Activated CD8-positive, alpha-beta T cell treated with anti-CD3 and anti-CD28 coated beads, Interleukin-2, amount 10 ng/mL, durations not matched to agents 7 days and 5 days (primary cell): ENCODE measurements at regions not wholly inside any gene's neighbourhood (a gene's known extent, or its start where the extent isn't known, plus 50 kb on each side); places are given as distances from the start of the nearest gene placed in this dataset.

ENCODE experiments used
- ATAC-seq: fragments of 150-1000 bp; cut with Tn5 transposase; one replicate; pipeline ENCODE4 v1.10.0; 2021; ENCODE audit warnings: moderate library complexity
- CTCF ChIA-PET: fragments of 350-600 bp; sonication (Branson Sonifier 250); formaldehyde crosslinking; loops from one replicate; lab custom pipeline; 2021; ENCODE audit warnings: antibody characterized with exemption; lab: Charles Lee
- POLR2A ChIA-PET: fragments of 350-600 bp; sonication (Branson Sonifier 250); formaldehyde crosslinking; loops from one replicate; lab custom pipeline; 2021; ENCODE audit warnings: antibody characterized with exemption; lab: Charles Lee
- DNase-seq: peaks from one replicate; pipeline ENCODE4 v3.0.0-alpha.2; 2020
- H3K27ac Mint-ChIP-seq: one replicate; pipeline ENCODE4 v1.8.0; 2021; ENCODE audit warnings: mild to moderate bottlenecking, mixed read lengths
- H3K27me3 Mint-ChIP-seq: one replicate; pipeline ENCODE4 v1.8.0; 2021; ENCODE audit warnings: low read depth, mixed read lengths
- H3K36me3 Mint-ChIP-seq: one replicate; pipeline ENCODE4 v1.8.0; 2021; ENCODE audit warnings: low read depth, mixed read lengths
- H3K4me1 Mint-ChIP-seq: one replicate; pipeline ENCODE4 v1.8.0; 2021; ENCODE audit warnings: low read depth, mixed read lengths
- H3K4me3 Mint-ChIP-seq: one replicate; pipeline ENCODE4 v1.8.0; 2021; ENCODE audit warnings: mild to moderate bottlenecking, mixed read lengths
- H3K9me3 Mint-ChIP-seq: one replicate; pipeline ENCODE4 v1.8.0; 2022; ENCODE audit warnings: mixed read lengths; ENCODE audit not compliant: insufficient read depth

- H3K27me3 Mint-ChIP-seq = no peaks in the 10 kb centered on the region
- H3K4me3 Mint-ChIP-seq = no peak overlapping the region
- DNase-seq = no peak
- ATAC-seq = no peak
- no peaks in the 10 kb centered on the region for H3K36me3 Mint-ChIP-seq
- no peaks in the 10 kb centered on the region for H3K9me3 Mint-ChIP-seq
- ChIA-PET POLR2A (no interaction called here), CTCF (no interaction called here)
- H3K4me1 Mint-ChIP-seq = no peaks in the 10 kb centered on the region
- no peak overlapping the region for H3K27ac Mint-ChIP-seq
Measured at GRCh38 chr2:150643114-150643725, 155.8 kb upstream of the RND3 start.

- ATAC-seq = no peak
- no peaks in the 10 kb centered on the region for H3K27me3 Mint-ChIP-seq
Measured at GRCh38 chr2:150640039-150640438, 152.6 kb upstream of the RND3 start.

GRCh38 chr2:150639383-150639782 lies 151.9 kb upstream of the RND3 start:
- Mint-ChIP-seq H3K36me3 (no peaks in the 10 kb centered on the region), H3K4me1 (no peaks in the 10 kb centered on the region)
- POLR2A ChIA-PET = interaction anchor here (0.6 kb wide), 1 partner anchor 1566 kb away, joined by 3 read pairs; no protein-coding TSS in a partner anchor

More at GRCh38 chr2:150640039-150640438, 152.6 kb upstream of the RND3 start:
- Mint-ChIP-seq H3K4me3 (no peak overlapping the region), H3K9me3 (no peaks in the 10 kb centered on the region), H3K27ac (no peak overlapping the region), H3K36me3 (no peaks in the 10 kb centered on the region), H3K4me1 (no peaks in the 10 kb centered on the region)
- ChIA-PET POLR2A (no interaction called here), CTCF (no interaction called here)
- DNase-seq = no peak

GRCh38 chr2:150631236-150631821 lies 143.9 kb upstream of the RND3 start:
- Mint-ChIP-seq H3K4me3 (no peak overlapping the region), H3K4me1 (no peaks in the 10 kb centered on the region), H3K27ac (no peak overlapping the region), H3K9me3 (no peaks in the 10 kb centered on the region), H3K36me3 (no peaks in the 10 kb centered on the region), H3K27me3 (no peaks in the 10 kb centered on the region)
- ATAC-seq (no peak), DNase-seq (no peak)
- CTCF ChIA-PET = no interaction called here
- POLR2A ChIA-PET = no interaction called here

More at GRCh38 chr2:150639383-150639782, 151.9 kb upstream of the RND3 start:
- H3K27me3 Mint-ChIP-seq = no peaks in the 10 kb centered on the region
- CTCF ChIA-PET = no interaction called here
- ATAC-seq (no peak), DNase-seq (no peak)
- H3K9me3 Mint-ChIP-seq = no peaks in the 10 kb centered on the region
- no peak overlapping the region for H3K27ac Mint-ChIP-seq
- H3K4me3 Mint-ChIP-seq = no peak overlapping the region

GRCh38 chr2:150630587-150631235 lies 143.2 kb upstream of the RND3 start:
- Mint-ChIP-seq H3K4me1 (no peaks in the 10 kb centered on the region), H3K36me3 (no peaks in the 10 kb centered on the region), H3K27ac (no peak overlapping the region), H3K9me3 (no peaks in the 10 kb centered on the region), H3K4me3 (no peak overlapping the region), H3K27me3 (no peaks in the 10 kb centered on the region)
- ChIA-PET POLR2A (no interaction called here), CTCF (no interaction called here)
- no peak for ATAC-seq
- no peak for DNase-seq

- Mint-ChIP-seq H3K27me3 (no peaks in the 10 kb centered on the region), H3K9me3 (no peaks in the 10 kb centered on the region), H3K36me3 (no peaks in the 10 kb centered on the region), H3K4me3 (no peak overlapping the region), H3K4me1 (no peaks in the 10 kb centered on the region), H3K27ac (no peak overlapping the region)
- no peak for ATAC-seq
- no peak for DNase-seq
- ChIA-PET CTCF (no interaction called here), POLR2A (no interaction called here)
Measured at GRCh38 chr2:150627526-150627925, 140.1 kb upstream of the RND3 start.

- CTCF ChIA-PET = no interaction called here
- H3K4me3 Mint-ChIP-seq = no peak overlapping the region
Measured at GRCh38 chr2:150626934-150627411, 139.5 kb upstream of the RND3 start.

GRCh38 chr2:150625741-150626140 lies 138.3 kb upstream of the RND3 start:
- ATAC-seq (no peak), DNase-seq (no peak)
- CTCF ChIA-PET = no interaction called here
- no peak overlapping the region for H3K4me3 Mint-ChIP-seq
- POLR2A ChIA-PET = interaction anchor here (0.7 kb wide), 1 partner anchor 25 kb away, joined by 4 read pairs; no protein-coding TSS in a partner anchor
- H3K27ac Mint-ChIP-seq = no peak overlapping the region
- H3K4me1 Mint-ChIP-seq = no peaks in the 10 kb centered on the region
- no peaks in the 10 kb centered on the region for H3K9me3 Mint-ChIP-seq
- H3K27me3 Mint-ChIP-seq = no peaks in the 10 kb centered on the region
- no peaks in the 10 kb centered on the region for H3K36me3 Mint-ChIP-seq

More at GRCh38 chr2:150626934-150627411, 139.5 kb upstream of the RND3 start:
- Mint-ChIP-seq H3K9me3 (no peaks in the 10 kb centered on the region), H3K27ac (no peak overlapping the region), H3K27me3 (no peaks in the 10 kb centered on the region), H3K36me3 (no peaks in the 10 kb centered on the region), H3K4me1 (no peaks in the 10 kb centered on the region)
- no peak for DNase-seq
- POLR2A ChIA-PET = no interaction called here
- ATAC-seq = no peak

GRCh38 chr2:150625303-150625702 lies 137.8 kb upstream of the RND3 start:
- no peak for ATAC-seq
- Mint-ChIP-seq H3K4me1 (no peaks in the 10 kb centered on the region), H3K9me3 (no peaks in the 10 kb centered on the region), H3K4me3 (no peak overlapping the region), H3K36me3 (no peaks in the 10 kb centered on the region), H3K27ac (no peak overlapping the region), H3K27me3 (no peaks in the 10 kb centered on the region)
- ChIA-PET POLR2A (no interaction called here), CTCF (no interaction called here)
- no peak for DNase-seq

- ChIA-PET POLR2A (no interaction called here), CTCF (no interaction called here)
- no peaks in the 10 kb centered on the region for H3K9me3 Mint-ChIP-seq
- H3K4me1 Mint-ChIP-seq = no peaks in the 10 kb centered on the region
- H3K36me3 Mint-ChIP-seq = no peaks in the 10 kb centered on the region
- no peak overlapping the region for H3K27ac Mint-ChIP-seq
- no peaks in the 10 kb centered on the region for H3K27me3 Mint-ChIP-seq
- H3K4me3 Mint-ChIP-seq = no peak overlapping the region
- no peak for ATAC-seq
- DNase-seq = no peak
Measured at GRCh38 chr2:150624001-150624401, 136.5 kb upstream of the RND3 start.

- Mint-ChIP-seq H3K27me3 (no peaks in the 10 kb centered on the region), H3K9me3 (no peaks in the 10 kb centered on the region), H3K27ac (no peak overlapping the region), H3K36me3 (no peaks in the 10 kb centered on the region), H3K4me3 (no peak overlapping the region), H3K4me1 (no peaks in the 10 kb centered on the region)
- no peak for ATAC-seq
- POLR2A ChIA-PET = no interaction called here
- DNase-seq = no peak
- CTCF ChIA-PET = no interaction called here
Measured at GRCh38 chr2:150621526-150622213, 134.2 kb upstream of the RND3 start.

GRCh38 chr2:150620855-150621254 lies 133.4 kb upstream of the RND3 start:
- Mint-ChIP-seq H3K27me3 (no peaks in the 10 kb centered on the region), H3K4me3 (no peak overlapping the region), H3K36me3 (no peaks in the 10 kb centered on the region), H3K9me3 (no peaks in the 10 kb centered on the region), H3K27ac (no peak overlapping the region), H3K4me1 (no peaks in the 10 kb centered on the region)
- CTCF ChIA-PET = no interaction called here
- ATAC-seq (no peak), DNase-seq (no peak)
- POLR2A ChIA-PET = no interaction called here
